ENCODE measurements at regions not wholly inside any gene's neighbourhood (a gene's known extent, or its start where the extent isn't known, plus 50 kb on each side); places are given as distances from the start of the nearest gene placed in this dataset.

GRCh38 chrX:39815631-39816030 is 282.1 kb downstream of the BCOR start (continued):
- TF ChIP-seq ZFX (IDR thresholded peaks at IDR 0.05) (no peak), POLR2AphosphoS5 (IDR thresholded peaks at IDR 0.05; ENCODE audit: low read depth, low read length) (no peak), POLR2A (IDR thresholded peaks at IDR 0.05; ENCODE audit: borderline replicate concordance, extremely low read depth, insufficient read depth, insufficient read length) (no peak), EZH2 (IDR thresholded peaks at IDR 0.05) (no peak)

GRCh38 chrX:39816871-39817731 is 280.7 kb downstream of the BCOR start:
- H3K4me3 ChIP-seq (replicated peaks in 1 of 2; ENCODE audit: low read depth in 1 of 2, low read length in 2 of 2) = no peak overlapping the region
- H3K9me2 ChIP-seq (ENCODE audit: insufficient read depth) = no peaks in the 10 kb centered on the region
- H3K4me1 ChIP-seq (ENCODE audit: control insufficient read depth in 1 of 2, insufficient read depth in 2 of 2, low read length in 2 of 2) = no peaks in the 10 kb centered on the region
- no peaks in the 10 kb centered on the region for H3K79me2 ChIP-seq (ENCODE audit: insufficient read depth, low read length)
- TF ChIP-seq SIN3A (IDR thresholded peaks at IDR 0.05; ENCODE audit: low read depth) (no peak), POLR2AphosphoS5 (IDR thresholded peaks at IDR 0.05; ENCODE audit: low read depth, low read length) (no peak), ELF1 (IDR thresholded peaks at IDR 0.05; ENCODE audit: borderline replicate concordance, low read depth) (no peak), CBX3 (IDR thresholded peaks at IDR 0.05; ENCODE audit: low read depth) (no peak), ZBTB33 (IDR thresholded peaks at IDR 0.05; ENCODE audit: extremely low read depth, insufficient replicate concordance, low read length) (no peak), POLR2A (IDR thresholded peaks at IDR 0.05; ENCODE audit: borderline replicate concordance, extremely low read depth, insufficient read depth, insufficient read length) (no peak), CEBPB (IDR thresholded peaks at IDR 0.05; ENCODE audit: low read depth) (no peak)
- TF ChIP-seq, protein P1, sequence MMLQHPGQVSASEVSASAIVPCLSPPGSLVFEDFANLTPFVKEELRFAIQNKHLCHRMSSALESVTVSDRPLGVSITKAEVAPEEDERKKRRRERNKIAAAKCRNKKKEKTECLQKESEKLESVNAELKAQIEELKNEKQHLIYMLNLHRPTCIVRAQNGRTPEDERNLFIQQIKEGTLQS (IDR thresholded peaks at IDR 0.05) = no peak
- TF ChIP-seq, protein P2, sequence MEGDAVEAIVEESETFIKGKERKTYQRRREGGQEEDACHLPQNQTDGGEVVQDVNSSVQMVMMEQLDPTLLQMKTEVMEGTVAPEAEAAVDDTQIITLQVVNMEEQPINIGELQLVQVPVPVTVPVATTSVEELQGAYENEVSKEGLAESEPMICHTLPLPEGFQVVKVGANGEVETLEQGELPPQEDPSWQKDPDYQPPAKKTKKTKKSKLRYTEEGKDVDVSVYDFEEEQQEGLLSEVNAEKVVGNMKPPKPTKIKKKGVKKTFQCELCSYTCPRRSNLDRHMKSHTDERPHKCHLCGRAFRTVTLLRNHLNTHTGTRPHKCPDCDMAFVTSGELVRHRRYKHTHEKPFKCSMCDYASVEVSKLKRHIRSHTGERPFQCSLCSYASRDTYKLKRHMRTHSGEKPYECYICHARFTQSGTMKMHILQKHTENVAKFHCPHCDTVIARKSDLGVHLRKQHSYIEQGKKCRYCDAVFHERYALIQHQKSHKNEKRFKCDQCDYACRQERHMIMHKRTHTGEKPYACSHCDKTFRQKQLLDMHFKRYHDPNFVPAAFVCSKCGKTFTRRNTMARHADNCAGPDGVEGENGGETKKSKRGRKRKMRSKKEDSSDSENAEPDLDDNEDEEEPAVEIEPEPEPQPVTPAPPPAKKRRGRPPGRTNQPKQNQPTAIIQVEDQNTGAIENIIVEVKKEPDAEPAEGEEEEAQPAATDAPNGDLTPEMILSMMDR (IDR thresholded peaks at IDR 0.05 in 2 of 3, conservative IDR thresholded peaks at IDR 0.05 in 1 of 3; ENCODE audit: borderline replicate concordance in 1 of 3, insufficient read depth in 1 of 3, low read depth in 2 of 3, low read length in 2 of 3) = no peak
- CTCF ChIA-PET = no interaction called here
- intact Hi-C loops (cut with micrococcal nuclease) = loop anchor here (10.0 kb wide), 2 partner anchors 238 to 278 kb away; partner anchors contain the start of gene BCOR
- H3K27me3 ChIP-seq (ENCODE audit: insufficient read depth, low read length) = no peaks in the 10 kb centered on the region
- no peak overlapping the region for H3K9ac ChIP-seq (ENCODE audit: low read length)
- POLR2A ChIA-PET = no interaction called here
- BruUV-seq (replicated peaks) = no TSS peak
- H3K9me3 ChIP-seq (ENCODE audit: control insufficient read depth in 1 of 2, insufficient read depth in 1 of 2, low read depth in 1 of 2, low read length in 2 of 2) = no peaks in the 10 kb centered on the region
- H3K4me2 ChIP-seq (ENCODE audit: low read length) = no peak overlapping the region
- H3K27ac ChIP-seq (ENCODE audit: low read depth, low read length) = no peak overlapping the region
- H3K36me3 ChIP-seq (ENCODE audit: control insufficient read depth in 1 of 2, insufficient read depth in 2 of 2, low read length in 2 of 2) = no peaks in the 10 kb centered on the region
- RAD21 ChIA-PET (ENCODE audit: low non-redundant PET in 1 of 2, low total read pairs in 2 of 2, uncharacterized antibody in 2 of 2, unreplicated experiment in 2 of 2) = interaction anchor here in 1 of 2 experiments (0.6 kb wide), 1 partner anchor 360 kb away, joined by 4 read pairs; no protein-coding TSS in a partner anchor
- no peak for DNase-seq (ENCODE audit: low read depth, low spot score)
- no peaks in the 10 kb centered on the region for H4K20me1 ChIP-seq (ENCODE audit: insufficient read depth)
- ATAC-seq = no peak
- no peak overlapping the region for H2AFZ ChIP-seq (ENCODE audit: low read depth, low read length, poor library complexity, severe bottlenecking)

Measured in HCT116 (cell line).